GF-D8 (cell line): ENCODE measurements at regions not wholly inside any gene's neighbourhood (a gene's known extent, or its start where the extent isn't known, plus 50 kb on each side); places are given as distances from the start of the nearest gene placed in this dataset.
"Not testable (repeated sequence)": the region's sequence is repeated elsewhere in the genome, so short reads cannot be mapped to it uniquely, and the experiment has no call there.

Experiments
- DNase-seq: peaks from one replicate; lab custom pipeline; 2025; lab: John Stamatoyannopoulos, UW

- not testable (repeated sequence) for DNase-seq
Measured at GRCh38 chr7:69052-69451, 123.3 kb upstream of the FAM20C start.

- not testable (repeated sequence) for DNase-seq
Measured at GRCh38 chr7:69499-70123, 122.8 kb upstream of the FAM20C start.

GRCh38 chr7:70207-70606, 122.2 kb upstream of the FAM20C start:
- not testable (repeated sequence) for DNase-seq

- DNase-seq: not testable (repeated sequence)
Measured at GRCh38 chr7:70989-71388, 121.4 kb upstream of the FAM20C start.

GRCh38 chr7:72266-73057, 119.9 kb upstream of the FAM20C start:
- not testable (repeated sequence) for DNase-seq

- DNase-seq: not testable (repeated sequence)
Measured at GRCh38 chr7:73058-73331, 119.4 kb upstream of the FAM20C start.

- DNase-seq: not testable (repeated sequence)
Measured at GRCh38 chr7:74008-74540, 118.3 kb upstream of the FAM20C start.

GRCh38 chr7:75511-75910, 116.9 kb upstream of the FAM20C start:
- DNase-seq: not testable (repeated sequence)

- not testable (repeated sequence) for DNase-seq
Measured at GRCh38 chr7:76202-76601, 116.2 kb upstream of the FAM20C start.

GRCh38 chr7:76829-77395, 115.5 kb upstream of the FAM20C start:
- DNase-seq: not testable (repeated sequence)

- not testable (repeated sequence) for DNase-seq
Measured at GRCh38 chr7:78862-79261, 113.5 kb upstream of the FAM20C start.

- not testable (repeated sequence) for DNase-seq
Measured at GRCh38 chr7:79400-80055, 112.8 kb upstream of the FAM20C start.

- DNase-seq: no peak
Measured at GRCh38 chr7:80259-81067, 111.9 kb upstream of the FAM20C start.

- no peak for DNase-seq
Measured at GRCh38 chr7:81068-81925, 111.1 kb upstream of the FAM20C start.

GRCh38 chr7:81926-82756, 110.2 kb upstream of the FAM20C start:
- no peak for DNase-seq

GRCh38 chr7:82757-83155, 109.6 kb upstream of the FAM20C start:
- DNase-seq: no peak

- DNase-seq: no peak
Measured at GRCh38 chr7:83441-83840, 108.9 kb upstream of the FAM20C start.

- DNase-seq: no peak
Measured at GRCh38 chr7:83861-84632, 108.3 kb upstream of the FAM20C start.

GRCh38 chr7:84633-85020, 107.7 kb upstream of the FAM20C start:
- DNase-seq: no peak
